ENCODE measurements at regions not wholly inside any gene's neighbourhood (a gene's known extent, or its start where the extent isn't known, plus 50 kb on each side); places are given as distances from the start of the nearest gene placed in this dataset.

- H3K27ac Mint-ChIP-seq: peak overlapping the region; percentile 83
- no peak overlapping the region for H3K4me3 Mint-ChIP-seq
- no peaks in the 10 kb centered on the region for H3K9me3 Mint-ChIP-seq
- no peaks in the 10 kb centered on the region for H3K36me3 Mint-ChIP-seq (ENCODE audit: low read depth)
- DNase-seq: no peak
- TF ChIP-seq CTCF (IDR thresholded peaks at IDR 0.05): no peak
- H3K4me1 Mint-ChIP-seq: peaks cover 49% of the 10 kb centered on the region
- peaks cover 3% of the 10 kb centered on the region for H3K27me3 Mint-ChIP-seq (ENCODE audit: low read depth, poor library complexity)
These were observed 440.9 kb downstream of the TSHZ3 start for GRCh38 chr19:30908262-30908771.

GRCh38 chr19:30906871-30907270, 442.4 kb downstream of the TSHZ3 start:
- no peak for DNase-seq
- Mint-ChIP-seq H3K4me1 (peaks cover 42% of the 10 kb centered on the region), H3K27ac (no peak overlapping the region), H3K9me3 (no peaks in the 10 kb centered on the region), H3K36me3 (ENCODE audit: low read depth) (no peaks in the 10 kb centered on the region), H3K4me3 (no peak overlapping the region), H3K27me3 (ENCODE audit: low read depth, poor library complexity) (peaks cover 3% of the 10 kb centered on the region)
- TF ChIP-seq CTCF (IDR thresholded peaks at IDR 0.05): no peak

DNA sequence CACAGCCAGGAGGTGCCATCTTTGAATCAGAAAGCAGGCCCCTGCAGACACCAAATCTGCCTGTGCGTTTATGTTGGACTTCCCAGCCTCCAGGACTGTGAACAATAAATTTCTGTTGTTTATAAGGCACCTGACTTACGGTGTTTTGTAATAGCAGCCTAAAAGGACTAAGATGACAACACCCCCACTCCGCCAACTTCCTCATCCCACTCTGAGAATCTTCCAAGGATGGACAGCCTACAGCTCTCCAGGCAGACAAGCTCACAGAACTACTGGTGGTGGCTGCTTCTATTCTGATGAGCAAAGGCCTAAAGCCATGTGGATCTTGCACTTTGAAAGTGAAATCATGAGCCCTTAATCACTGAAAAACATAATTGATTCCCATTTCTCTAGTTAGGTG, 449.2 kb downstream of the TSHZ3 start:
- no peak overlapping the region for H3K27ac Mint-ChIP-seq
- H3K36me3 Mint-ChIP-seq (ENCODE audit: low read depth): no peaks in the 10 kb centered on the region
- no peak for TF ChIP-seq CTCF (IDR thresholded peaks at IDR 0.05)
- H3K4me3 Mint-ChIP-seq: no peak overlapping the region
- no peaks in the 10 kb centered on the region for H3K9me3 Mint-ChIP-seq
- H3K4me1 Mint-ChIP-seq: peaks cover 37% of the 10 kb centered on the region
- H3K27me3 Mint-ChIP-seq (ENCODE audit: low read depth, poor library complexity): no peaks in the 10 kb centered on the region
- no peak for DNase-seq

- TF ChIP-seq CTCF (IDR thresholded peaks at IDR 0.05): no peak
- Mint-ChIP-seq H3K9me3 (no peaks in the 10 kb centered on the region), H3K27me3 (ENCODE audit: low read depth, poor library complexity) (no peaks in the 10 kb centered on the region), H3K36me3 (ENCODE audit: low read depth) (no peaks in the 10 kb centered on the region), H3K4me1 (peaks cover 37% of the 10 kb centered on the region), H3K27ac (no peak overlapping the region), H3K4me3 (no peak overlapping the region)
- DNase-seq: no peak
These were observed 450.7 kb downstream of the TSHZ3 start for GRCh38 chr19:30898353-30899103.

- Mint-ChIP-seq H3K27me3 (ENCODE audit: low read depth, poor library complexity) (no peaks in the 10 kb centered on the region), H3K4me3 (no peak overlapping the region)
These were observed 451.7 kb downstream of the TSHZ3 start for GRCh38 chr19:30897553-30897952.

More at GRCh38 chr19:30897553-30897952, 451.7 kb downstream of the TSHZ3 start:
- Mint-ChIP-seq H3K9me3 (no peaks in the 10 kb centered on the region), H3K4me1 (peaks cover 37% of the 10 kb centered on the region), H3K27ac (no peak overlapping the region), H3K36me3 (ENCODE audit: low read depth) (no peaks in the 10 kb centered on the region)
- no peak for DNase-seq
- no peak for TF ChIP-seq CTCF (IDR thresholded peaks at IDR 0.05)

All from nephron progenitor cell (in vitro differentiated cells).